K562 (cell line): ENCODE measurements at regions not wholly inside any gene's neighbourhood (a gene's known extent, or its start where the extent isn't known, plus 50 kb on each side); places are given as distances from the start of the nearest gene placed in this dataset.

ENCODE experiments used
- ATAC-seq: fragments of 200-7000 bp; cut with Tn5 transposase; 3 replicates; pipeline ENCODE4 v1.9.1; 2020; ENCODE audit warnings: moderate library complexity
- BruUV-seq: library from RNA; stranded (reverse); fragments of 400-500 nt; replicated peaks from 2 replicates; lab custom pipeline; 2021; lab: Mats Ljungman, UMichigan
- CTCF ChIA-PET: fragments of 300-600 bp; formaldehyde crosslinking; extraction: SDS; loops from one replicate; lab custom pipeline; 2021; ENCODE audit warnings: low intra/inter-chr PET ratio; lab: Yijun Ruan, JAX
- POLR2A ChIA-PET: fragments of 300-600, 350-650 bp; sonication (Branson Sonifier 250); formaldehyde crosslinking; extraction: SDS; loops from one replicate; lab custom pipeline; 2021; ENCODE audit warnings: antibody characterized with exemption, inconsistent platforms; lab: Yijun Ruan, JAX
- DNase-seq, 4 experiments: peaks; one replicate each; pipeline versions ENCODE4 v3.0.0 to v3.0.0-alpha.2; 2011 to 2018; ENCODE audit warnings: low spot score in 3 of 4, mixed read lengths in 3 of 4; ENCODE audit errors: extremely low read depth in 1 of 4
- FAIRE-seq: peaks from 2 replicates; lab custom pipeline; 2011; peaks lifted over from hg19 to GRCh38; lab: Jason Lieb, UNC
- H2AFZ ChIP-seq: 2 replicates; pipeline ENCODE4 v1.6.0; 2011; ENCODE audit warnings: low read depth, low read length, control low read depth, inconsistent platforms
- H3K27ac ChIP-seq: fragments of 200-600 bp; 3 replicates; pipeline ENCODE4 v1.8.0; 2011; ENCODE audit warnings: low read depth, mild to moderate bottlenecking, control low read depth, inconsistent platforms, low read length, moderate library complexity, mixed read lengths; ENCODE audit errors: extremely low read depth
- H3K27me3 ChIP-seq, 2 experiments: fragments of 300-600 bp in 1 of 2; 2 replicates in 1 of 2; 3 replicates in 1 of 2; pipeline versions ENCODE4 v1.6.0 to v1.8.0; 2011; ENCODE audit warnings: inconsistent platforms in 2 of 2, low read length in 2 of 2, mild to moderate bottlenecking in 1 of 2, mixed read lengths in 1 of 2, moderate library complexity in 1 of 2; ENCODE audit not compliant: control insufficient read depth in 2 of 2, insufficient read depth in 2 of 2
- H3K36me3 ChIP-seq: fragments of 300-600 bp; 3 replicates; pipeline ENCODE4 v1.8.0; 2011; ENCODE audit warnings: mild to moderate bottlenecking, low read length, inconsistent platforms; ENCODE audit not compliant: control insufficient read depth, insufficient read depth
- H3K4me1 ChIP-seq, 2 experiments: fragments of 200-600 bp in 1 of 2; replicated peaks in 1 of 2; 2 replicates in 1 of 2; 3 replicates in 1 of 2; pipeline versions ENCODE4 v1.5.1 to v1.8.0; 2011; ENCODE audit warnings: inconsistent platforms in 2 of 2, low read length in 2 of 2, mild to moderate bottlenecking in 1 of 2, mixed read lengths in 1 of 2, moderate library complexity in 1 of 2; ENCODE audit not compliant: control insufficient read depth in 2 of 2, insufficient read depth in 2 of 2
- H3K4me2 ChIP-seq: 2 replicates; pipeline ENCODE4 v1.6.1; 2011; ENCODE audit warnings: low read length, control low read depth, inconsistent platforms, mixed read lengths; ENCODE audit not compliant: insufficient read depth
- H3K4me3 ChIP-seq: fragments of 200-600 bp; sonication (generic), shearing (Covaris generic); 2 replicates; pipeline ENCODE4 v1.5.1; 2016; ENCODE audit warnings: control low read depth, inconsistent platforms
- H3K79me2 ChIP-seq: fragments of 200-600 bp; 3 replicates; pipeline ENCODE4 v1.8.0; 2011; ENCODE audit warnings: low read length, inconsistent platforms; ENCODE audit not compliant: control insufficient read depth, insufficient read depth
- H3K9ac ChIP-seq, 2 experiments: 2 replicates each; pipeline versions ENCODE4 v1.6.0 to v1.6.1; 2011; ENCODE audit warnings: low read depth in 2 of 2, low read length in 2 of 2, control low read depth in 1 of 2, inconsistent platforms in 1 of 2, mild to moderate bottlenecking in 1 of 2, mixed read lengths in 1 of 2; ENCODE audit not compliant: insufficient read depth in 1 of 2
- H3K9me1 ChIP-seq: one replicate; pipeline ENCODE4 v1.6.0; 2011; ENCODE audit warnings: inconsistent platforms, mild to moderate bottlenecking, low read length, moderate library complexity; ENCODE audit not compliant: control insufficient read depth, insufficient read depth
- H3K9me3 ChIP-seq: replicated peaks from 2 replicates; pipeline ENCODE4 v1.5.1; 2011; ENCODE audit warnings: low read depth, low read length, inconsistent platforms; ENCODE audit not compliant: control insufficient read depth, insufficient read depth
- H4K20me1 ChIP-seq: replicated peaks from 2 replicates; pipeline ENCODE4 v1.6.1; 2011; ENCODE audit warnings: low read length, inconsistent platforms, mixed read lengths; ENCODE audit not compliant: control insufficient read depth, insufficient read depth
- CREB3 ChIP-seq: fragments of 450-650 bp; conservative IDR thresholded peaks from 2 replicates; pipeline ENCODE4 v1.6.1; 2016; ENCODE audit warnings: missing genetic modification characterization, low read depth, mild to moderate bottlenecking, missing compliant biosample characterization, moderate library complexity
- ELF1 ChIP-seq: fragments of 200-800 bp; sonication (Bioruptor generic); IDR thresholded peaks from 2 replicates; pipeline ENCODE4 v1.6.1; 2016; ENCODE audit warnings: missing genetic modification characterization, missing compliant biosample characterization
- HDAC6 ChIP-seq: IDR thresholded peaks from 2 replicates; pipeline ENCODE4 v1.6.1; 2012; ENCODE audit warnings: low read depth, mild to moderate bottlenecking, control low read depth, inconsistent platforms, low read length, moderate library complexity
- KHSRP ChIP-seq: fragments of 450-650 bp; IDR thresholded peaks from 2 replicates; pipeline ENCODE4 v1.6.1; 2017
- KLF13 ChIP-seq: fragments of 450-650 bp; IDR thresholded peaks from 2 replicates; pipeline ENCODE4 v1.6.1; 2016; ENCODE audit warnings: missing genetic modification characterization, low read depth, mild to moderate bottlenecking, missing compliant biosample characterization, moderate library complexity, borderline replicate concordance
- MEF2A ChIP-seq: IDR thresholded peaks from 2 replicates; pipeline ENCODE4 v1.6.1; 2011; ENCODE audit warnings: low read depth, mild to moderate bottlenecking, low read length, moderate library complexity; ENCODE audit not compliant: control insufficient read depth
- TCFL5 ChIP-seq: fragments of 250-450 bp; sonication (Bioruptor Pico); conservative IDR thresholded peaks from 2 replicates; pipeline ENCODE4 v1.6.1; 2021; ENCODE audit warnings: mild to moderate bottlenecking, moderate library complexity, matching md5 sums
- YY1 ChIP-seq, 3 experiments: IDR thresholded peaks; 2 replicates each; pipeline ENCODE4 v1.6.1; 2011; ENCODE audit warnings: low read length in 2 of 3, mild to moderate bottlenecking in 2 of 3, moderate library complexity in 2 of 3, borderline replicate concordance in 1 of 3, control low read depth in 1 of 3, low read depth in 1 of 3; ENCODE audit not compliant: insufficient read depth in 3 of 3, insufficient replicate concordance in 2 of 3, control insufficient read depth in 1 of 3, insufficient read length in 1 of 3; ENCODE audit errors: extremely low read depth in 1 of 3
- ZBED1 ChIP-seq: IDR thresholded peaks from 2 replicates; pipeline ENCODE4 v1.6.1; 2014
- ZKSCAN1 ChIP-seq: fragments of 150-350 bp; IDR thresholded peaks from 2 replicates; pipeline ENCODE4 v1.6.1; 2016; ENCODE audit warnings: low read depth, low read length
- ZKSCAN8 ChIP-seq: fragments of 200-800 bp; sonication (Bioruptor generic); IDR thresholded peaks from 2 replicates; pipeline ENCODE4 v1.6.1; 2016; ENCODE audit warnings: missing genetic modification characterization, missing compliant biosample characterization
- ZNF511 ChIP-seq: sonication (generic); formaldehyde crosslinking; IDR thresholded peaks from 2 replicates; pipeline ENCODE4 v1.8.0; 2022; ENCODE audit warnings: mild to moderate bottlenecking, missing genetic modification reagents
- ZNF696 ChIP-seq: fragments of 250-450 bp; sonication (Bioruptor Pico); conservative IDR thresholded peaks from 2 replicates; pipeline ENCODE4 v1.4.0; 2020; ENCODE audit warnings: mild to moderate bottlenecking, moderate library complexity
- WGBS: fragments of 100-300 bp; shearing (Covaris generic); methylation state at CpG from one replicate; pipeline ENCODE4 v1.1.6; 2016; ENCODE audit warnings: low coverage, mixed read lengths; ENCODE audit not compliant: insufficient coverage; ENCODE audit errors: missing lambda C conversion rate; 5-methylcytosine and 5-hydroxymethylcytosine counted together
- in situ Hi-C: fragments of 300-500 bp; cut with MboI; formaldehyde crosslinking; loops from 4 replicates; pipeline ENCODE4 v1.15.0; 2018; ENCODE audit warnings: inconsistent platforms, mixed read lengths
- intact Hi-C: fragments of 100-400 bp; cut with micrococcal nuclease; formaldehyde crosslinking; loops from 2 replicates; pipeline ENCODE4 v1.14.2; 2022
- TF ChIP-seq, protein P1 (sequence below), 2 experiments: fragments of 200-800 bp in 1 of 2; sonication (Bioruptor generic) in 1 of 2; sonication (generic) in 1 of 2; formaldehyde crosslinking in 1 of 2; IDR thresholded peaks in 1 of 2; conservative IDR thresholded peaks in 1 of 2; 2 replicates each; pipeline versions ENCODE4 v1.5.0 to v1.6.1; 2016 to 2020; ENCODE audit warnings: missing compliant biosample characterization in 1 of 2, missing genetic modification characterization in 1 of 2, missing genetic modification reagents in 1 of 2
- TF ChIP-seq, protein P2 (sequence below): fragments of 450-650 bp; IDR thresholded peaks from 2 replicates; pipeline ENCODE4 v1.6.1; 2017; ENCODE audit warnings: antibody characterized with exemption
- TF ChIP-seq, protein P3 (sequence below): fragments of 450-650 bp; IDR thresholded peaks from 2 replicates; pipeline ENCODE4 v1.7.0; 2016; ENCODE audit warnings: borderline replicate concordance

- no peak overlapping the region for H2AFZ ChIP-seq
- FAIRE-seq (no peak), DNase-seq (no peak), ATAC-seq (no peak)
- H4K20me1 ChIP-seq = no peaks in the 10 kb centered on the region
- H3K27ac ChIP-seq = no peak overlapping the region
- no peaks in the 10 kb centered on the region for H3K9me1 ChIP-seq
- no peaks in the 10 kb centered on the region for H3K36me3 ChIP-seq
- no TSS peak for BruUV-seq
- no peaks in the 10 kb centered on the region for H3K79me2 ChIP-seq
- WGBS = 0% methylated on average over 1 of the region's 1 CpG
- no peaks in the 10 kb centered on the region for H3K27me3 ChIP-seq
- no peaks in the 10 kb centered on the region for H3K9me3 ChIP-seq
- in situ Hi-C loops (no loop called here), intact Hi-C loops (no loop called here)
- H3K4me1 ChIP-seq = no peaks in the 10 kb centered on the region
- H3K9ac ChIP-seq = no peak overlapping the region
- CTCF ChIA-PET = no interaction called here
- no peak overlapping the region for H3K4me3 ChIP-seq
- POLR2A ChIA-PET = no interaction called here
- H3K4me2 ChIP-seq = no peak overlapping the region
- no peak for TF ChIP-seq ZNF696
- no peak for TF ChIP-seq ZNF511 (CRISPR knock-in tag)
- TF ChIP-seq KLF13 (tag) = no peak
- TF ChIP-seq, protein P1, sequence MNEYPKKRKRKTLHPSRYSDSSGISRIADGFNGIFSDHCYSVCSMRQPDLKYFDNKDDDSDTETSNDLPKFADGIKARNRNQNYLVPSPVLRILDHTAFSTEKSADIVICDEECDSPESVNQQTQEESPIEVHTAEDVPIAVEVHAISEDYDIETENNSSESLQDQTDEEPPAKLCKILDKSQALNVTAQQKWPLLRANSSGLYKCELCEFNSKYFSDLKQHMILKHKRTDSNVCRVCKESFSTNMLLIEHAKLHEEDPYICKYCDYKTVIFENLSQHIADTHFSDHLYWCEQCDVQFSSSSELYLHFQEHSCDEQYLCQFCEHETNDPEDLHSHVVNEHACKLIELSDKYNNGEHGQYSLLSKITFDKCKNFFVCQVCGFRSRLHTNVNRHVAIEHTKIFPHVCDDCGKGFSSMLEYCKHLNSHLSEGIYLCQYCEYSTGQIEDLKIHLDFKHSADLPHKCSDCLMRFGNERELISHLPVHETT (CRISPR knock-in tag; conservative IDR thresholded peaks at IDR 0.05 in 1 of 2, IDR thresholded peaks at IDR 0.05 in 1 of 2) = no peak
- TF ChIP-seq ELF1 (tag) = no peak
- TF ChIP-seq YY1 (IDR thresholded peaks at IDR 0.05; ENCODE audit: borderline replicate concordance in 1 of 3, control insufficient read depth in 1 of 3, extremely low read depth in 1 of 3, insufficient read depth in 3 of 3, insufficient read length in 1 of 3, insufficient replicate concordance in 2 of 3, low read depth in 1 of 3, low read length in 2 of 3) = no peak
- TF ChIP-seq ZKSCAN8 (CRISPR knock-in tag) = no peak
- no peak for TF ChIP-seq ZBED1
- TF ChIP-seq, protein P2, sequence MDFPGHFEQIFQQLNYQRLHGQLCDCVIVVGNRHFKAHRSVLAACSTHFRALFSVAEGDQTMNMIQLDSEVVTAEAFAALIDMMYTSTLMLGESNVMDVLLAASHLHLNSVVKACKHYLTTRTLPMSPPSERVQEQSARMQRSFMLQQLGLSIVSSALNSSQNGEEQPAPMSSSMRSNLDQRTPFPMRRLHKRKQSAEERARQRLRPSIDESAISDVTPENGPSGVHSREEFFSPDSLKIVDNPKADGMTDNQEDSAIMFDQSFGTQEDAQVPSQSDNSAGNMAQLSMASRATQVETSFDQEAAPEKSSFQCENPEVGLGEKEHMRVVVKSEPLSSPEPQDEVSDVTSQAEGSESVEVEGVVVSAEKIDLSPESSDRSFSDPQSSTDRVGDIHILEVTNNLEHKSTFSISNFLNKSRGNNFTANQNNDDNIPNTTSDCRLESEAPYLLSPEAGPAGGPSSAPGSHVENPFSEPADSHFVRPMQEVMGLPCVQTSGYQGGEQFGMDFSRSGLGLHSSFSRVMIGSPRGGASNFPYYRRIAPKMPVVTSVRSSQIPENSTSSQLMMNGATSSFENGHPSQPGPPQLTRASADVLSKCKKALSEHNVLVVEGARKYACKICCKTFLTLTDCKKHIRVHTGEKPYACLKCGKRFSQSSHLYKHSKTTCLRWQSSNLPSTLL = no peak
- TF ChIP-seq MEF2A = no peak
- no peak for TF ChIP-seq CREB3 (tag)
- TF ChIP-seq, protein P3, sequence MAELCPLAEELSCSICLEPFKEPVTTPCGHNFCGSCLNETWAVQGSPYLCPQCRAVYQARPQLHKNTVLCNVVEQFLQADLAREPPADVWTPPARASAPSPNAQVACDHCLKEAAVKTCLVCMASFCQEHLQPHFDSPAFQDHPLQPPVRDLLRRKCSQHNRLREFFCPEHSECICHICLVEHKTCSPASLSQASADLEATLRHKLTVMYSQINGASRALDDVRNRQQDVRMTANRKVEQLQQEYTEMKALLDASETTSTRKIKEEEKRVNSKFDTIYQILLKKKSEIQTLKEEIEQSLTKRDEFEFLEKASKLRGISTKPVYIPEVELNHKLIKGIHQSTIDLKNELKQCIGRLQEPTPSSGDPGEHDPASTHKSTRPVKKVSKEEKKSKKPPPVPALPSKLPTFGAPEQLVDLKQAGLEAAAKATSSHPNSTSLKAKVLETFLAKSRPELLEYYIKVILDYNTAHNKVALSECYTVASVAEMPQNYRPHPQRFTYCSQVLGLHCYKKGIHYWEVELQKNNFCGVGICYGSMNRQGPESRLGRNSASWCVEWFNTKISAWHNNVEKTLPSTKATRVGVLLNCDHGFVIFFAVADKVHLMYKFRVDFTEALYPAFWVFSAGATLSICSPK = no peak
- no peak for TF ChIP-seq KHSRP
- no peak for TF ChIP-seq TCFL5 (CRISPR knock-in tag)
- TF ChIP-seq HDAC6 = no peak
- TF ChIP-seq ZKSCAN1 = no peak
These were observed 442.2 kb upstream of the TRAM1L1 start for GRCh38 chr4:117527601-117528000.
